HPDE6-E6E7 (cell line): ENCODE measurements at regions not wholly inside any gene's neighbourhood (a gene's known extent, or its start where the extent isn't known, plus 50 kb on each side); places are given as distances from the start of the nearest gene placed in this dataset.

Source experiments
- DNase-seq: peaks from one replicate; pipeline ENCODE4 v3.0.0; 2011; ENCODE audit warnings: missing footprints; ENCODE audit errors: extremely low spot score

GRCh38 chr2:236317938-236318396, 53.8 kb upstream of the ASB18 start:
- DNase-seq = no peak

- DNase-seq = no peak
Observed at GRCh38 chr2:236318401-236318800, 54.2 kb upstream of the ASB18 start.

GRCh38 chr2:236319036-236319435, 54.8 kb upstream of the ASB18 start:
- DNase-seq = no peak

GRCh38 chr2:236321415-236321814, 57.2 kb upstream of the ASB18 start:
- no peak for DNase-seq

GRCh38 chr2:236333417-236334121, 69.4 kb upstream of the ASB18 start:
- no peak for DNase-seq

- no peak for DNase-seq
Observed at GRCh38 chr2:236334122-236334876, 70.1 kb upstream of the ASB18 start.

- no peak for DNase-seq
Observed at GRCh38 chr2:236335696-236336574, 71.7 kb upstream of the ASB18 start.

- DNase-seq = no peak
Observed at GRCh38 chr2:236336575-236337464, 72.6 kb upstream of the ASB18 start.

GRCh38 chr2:236337465-236338325, 73.5 kb upstream of the ASB18 start:
- no peak for DNase-seq

GRCh38 chr2:236338495-236339184, 74.4 kb upstream of the ASB18 start:
- no peak for DNase-seq

GRCh38 chr2:236340251-236340650, 76.0 kb upstream of the ASB18 start:
- DNase-seq = no peak

- no peak for DNase-seq
Observed at GRCh38 chr2:236341067-236341466, 76.9 kb upstream of the ASB18 start.

GRCh38 chr2:236341721-236342120, 77.5 kb upstream of the ASB18 start:
- DNase-seq = no peak

GRCh38 chr2:236342507-236342906, 78.3 kb upstream of the ASB18 start:
- DNase-seq = no peak

- no peak for DNase-seq
Observed at GRCh38 chr2:236342951-236343350, 78.7 kb upstream of the ASB18 start.

GRCh38 chr2:236343400-236344161, 79.4 kb upstream of the ASB18 start:
- DNase-seq = peak; percentile 50

- DNase-seq = no peak
Observed at GRCh38 chr2:236344446-236344845, 80.2 kb upstream of the ASB18 start.

GRCh38 chr2:236345081-236345714, 81.0 kb upstream of the ASB18 start:
- DNase-seq = no peak
